ENCODE measurements at regions not wholly inside any gene's neighbourhood (a gene's known extent, or its start where the extent isn't known, plus 50 kb on each side); places are given as distances from the start of the nearest gene placed in this dataset.
A peak's percentile ranks its signal among the peaks of the same experiment; 100 is the strongest.
"Not testable (repeated sequence)": the region's sequence is repeated elsewhere in the genome, so short reads cannot be mapped to it uniquely, and the experiment has no call there.

GRCh38 chr5:131001507-131001906, 163.5 kb downstream of the HINT1 start:
- DNase-seq, result no peak

- DNase-seq, result no peak
These were observed 164.8 kb downstream of the HINT1 start for GRCh38 chr5:131000289-131000688.

- DNase-seq, result not testable (repeated sequence)
These were observed 168.3 kb downstream of the HINT1 start for GRCh38 chr5:130996720-130997119.

- DNase-seq, result no peak
These were observed 169.2 kb downstream of the HINT1 start for GRCh38 chr5:130995851-130996250.

GRCh38 chr5:130995254-130995515, 169.9 kb downstream of the HINT1 start:
- DNase-seq, result no peak

GRCh38 chr5:130994496-130995253, 170.4 kb downstream of the HINT1 start:
- DNase-seq, result no peak

- DNase-seq, result no peak
These were observed 172.4 kb downstream of the HINT1 start for GRCh38 chr5:130992621-130993020.

- DNase-seq, result no peak
These were observed 173.0 kb downstream of the HINT1 start for GRCh38 chr5:130992095-130992494.

- DNase-seq, result no peak
These were observed 179.3 kb downstream of the HINT1 start for GRCh38 chr5:130985776-130986175.

GRCh38 chr5:130981663-130982062, 183.4 kb downstream of the HINT1 start:
- DNase-seq, result no peak

- DNase-seq, result no peak
These were observed 186.6 kb downstream of the HINT1 start for GRCh38 chr5:130978475-130978874.

- peak; percentile 5 for DNase-seq
These were observed 188.6 kb downstream of the HINT1 start for GRCh38 chr5:130976493-130976892.

GRCh38 chr5:130975847-130976246, 189.2 kb downstream of the HINT1 start:
- DNase-seq, result no peak

- DNase-seq, result no peak
These were observed 189.8 kb downstream of the HINT1 start for GRCh38 chr5:130975299-130975698.

- DNase-seq, result no peak
These were observed 190.9 kb downstream of the HINT1 start for GRCh38 chr5:130974021-130974683.

GRCh38 chr5:130966990-130967525, 198.0 kb downstream of the HINT1 start:
- no peak for DNase-seq

- DNase-seq, result no peak
These were observed 199.1 kb downstream of the HINT1 start for GRCh38 chr5:130965920-130966319.

GRCh38 chr5:130965360-130965759, 199.7 kb downstream of the HINT1 start:
- DNase-seq, result no peak

- no peak for DNase-seq
These were observed 200.5 kb downstream of the HINT1 start for GRCh38 chr5:130964231-130965202.

- no peak for DNase-seq
These were observed 201.3 kb downstream of the HINT1 start for GRCh38 chr5:130963798-130964197.

- no peak for DNase-seq
These were observed 207.9 kb downstream of the HINT1 start for GRCh38 chr5:130957151-130957550.

- no peak for DNase-seq
These were observed 210.0 kb downstream of the HINT1 start for GRCh38 chr5:130955041-130955440.

- no peak for DNase-seq
These were observed 210.7 kb downstream of the HINT1 start for GRCh38 chr5:130954336-130954735.

Data from NCI-H2081 treated with DMSO at 0.1 percent for 48 hours (cell line).